NCI-H2107 treated with DMSO at 0.1 percent for 48 hours (cell line): ENCODE measurements at regions not wholly inside any gene's neighbourhood (a gene's known extent, or its start where the extent isn't known, plus 50 kb on each side); places are given as distances from the start of the nearest gene placed in this dataset.
"Not testable (repeated sequence)": the region's sequence is repeated elsewhere in the genome, so short reads cannot be mapped to it uniquely, and the experiment has no call there.

Source experiments
- DNase-seq: peaks from one replicate; lab custom pipeline; 2025; ENCODE audit not compliant: unreplicated experiment; lab: John Stamatoyannopoulos, UW

- DNase-seq: no peak
Measured at GRCh38 chr6:138656364-138657064, 117.1 kb upstream of the CCDC28A start.

- no peak for DNase-seq
Measured at GRCh38 chr6:138657065-138657425, 116.5 kb upstream of the CCDC28A start.

GRCh38 chr6:138659998-138660397 lies 113.6 kb upstream of the CCDC28A start:
- no peak for DNase-seq

- DNase-seq: no peak
Measured at GRCh38 chr6:138662471-138662870, 111.1 kb upstream of the CCDC28A start.

- DNase-seq: no peak
Measured at GRCh38 chr6:138663892-138664291, 109.7 kb upstream of the CCDC28A start.

- DNase-seq: no peak
Measured at GRCh38 chr6:138664745-138665144, 108.8 kb upstream of the CCDC28A start.

- DNase-seq: no peak
Measured at GRCh38 chr6:138666636-138667035, 106.9 kb upstream of the CCDC28A start.

- no peak for DNase-seq
Measured at GRCh38 chr6:138667408-138667807, 106.2 kb upstream of the CCDC28A start.

GRCh38 chr6:138671351-138671750 lies 102.2 kb upstream of the CCDC28A start:
- DNase-seq: no peak

- no peak for DNase-seq
Measured at GRCh38 chr6:138673346-138674014, 100.1 kb upstream of the CCDC28A start.

GRCh38 chr6:138674444-138674843 lies 99.1 kb upstream of the CCDC28A start:
- DNase-seq: not testable (repeated sequence)

GRCh38 chr6:138677538-138677937 lies 96.0 kb upstream of the CCDC28A start:
- no peak for DNase-seq

GRCh38 chr6:138678168-138678567 lies 95.4 kb upstream of the CCDC28A start:
- no peak for DNase-seq

- DNase-seq: no peak
Measured at GRCh38 chr6:138680085-138680484, 93.5 kb upstream of the CCDC28A start.

- no peak for DNase-seq
Measured at GRCh38 chr6:138681627-138682026, 91.9 kb upstream of the CCDC28A start.

GRCh38 chr6:138682704-138683527 lies 90.7 kb upstream of the CCDC28A start:
- no peak for DNase-seq

- no peak for DNase-seq
Measured at GRCh38 chr6:138685257-138685656, 88.3 kb upstream of the CCDC28A start.

- DNase-seq: no peak
Measured at GRCh38 chr6:138685781-138686180, 87.8 kb upstream of the CCDC28A start.

- DNase-seq: no peak
Measured at GRCh38 chr6:138688580-138688979, 85.0 kb upstream of the CCDC28A start.

- no peak for DNase-seq
Measured at GRCh38 chr6:138689849-138690248, 83.7 kb upstream of the CCDC28A start.

GRCh38 chr6:138690975-138691594 lies 82.5 kb upstream of the CCDC28A start:
- DNase-seq: no peak
